GM12874 (cell line): ENCODE measurements at regions not wholly inside any gene's neighbourhood (a gene's known extent, or its start where the extent isn't known, plus 50 kb on each side); places are given as distances from the start of the nearest gene placed in this dataset.

ENCODE experiments used
- TF ChIP-seq, protein P1 (sequence below): IDR thresholded peaks from 2 replicates; pipeline ENCODE4 v1.5.1; 2011; ENCODE audit warnings: low read depth, mild to moderate bottlenecking, control low read depth, low read length, moderate library complexity; ENCODE audit not compliant: insufficient read depth

GRCh38 chr18:76619621-76620315 is 124.7 kb upstream of the ZNF516 start:
- TF ChIP-seq, protein P1, sequence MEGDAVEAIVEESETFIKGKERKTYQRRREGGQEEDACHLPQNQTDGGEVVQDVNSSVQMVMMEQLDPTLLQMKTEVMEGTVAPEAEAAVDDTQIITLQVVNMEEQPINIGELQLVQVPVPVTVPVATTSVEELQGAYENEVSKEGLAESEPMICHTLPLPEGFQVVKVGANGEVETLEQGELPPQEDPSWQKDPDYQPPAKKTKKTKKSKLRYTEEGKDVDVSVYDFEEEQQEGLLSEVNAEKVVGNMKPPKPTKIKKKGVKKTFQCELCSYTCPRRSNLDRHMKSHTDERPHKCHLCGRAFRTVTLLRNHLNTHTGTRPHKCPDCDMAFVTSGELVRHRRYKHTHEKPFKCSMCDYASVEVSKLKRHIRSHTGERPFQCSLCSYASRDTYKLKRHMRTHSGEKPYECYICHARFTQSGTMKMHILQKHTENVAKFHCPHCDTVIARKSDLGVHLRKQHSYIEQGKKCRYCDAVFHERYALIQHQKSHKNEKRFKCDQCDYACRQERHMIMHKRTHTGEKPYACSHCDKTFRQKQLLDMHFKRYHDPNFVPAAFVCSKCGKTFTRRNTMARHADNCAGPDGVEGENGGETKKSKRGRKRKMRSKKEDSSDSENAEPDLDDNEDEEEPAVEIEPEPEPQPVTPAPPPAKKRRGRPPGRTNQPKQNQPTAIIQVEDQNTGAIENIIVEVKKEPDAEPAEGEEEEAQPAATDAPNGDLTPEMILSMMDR = no peak

DNA sequence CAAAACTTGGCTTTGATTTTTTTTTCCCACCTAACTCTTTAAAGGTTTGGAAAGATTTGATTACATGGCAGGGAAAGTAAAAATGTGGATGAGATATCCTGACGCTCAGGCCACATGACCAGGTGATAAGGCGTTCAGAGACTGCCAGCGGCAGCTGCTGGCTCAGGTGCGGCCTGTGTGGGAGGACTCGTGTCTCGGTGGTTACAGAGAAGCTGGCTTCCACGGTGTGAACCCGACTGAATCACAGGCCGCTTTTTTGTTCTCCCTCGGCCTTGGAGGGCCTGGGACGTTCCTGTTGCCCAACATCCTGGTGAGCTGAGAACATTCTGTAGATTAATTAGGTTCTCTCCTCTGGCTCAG is 124.2 kb upstream of the ZNF516 start:
- TF ChIP-seq, protein P1 = no peak

DNA sequence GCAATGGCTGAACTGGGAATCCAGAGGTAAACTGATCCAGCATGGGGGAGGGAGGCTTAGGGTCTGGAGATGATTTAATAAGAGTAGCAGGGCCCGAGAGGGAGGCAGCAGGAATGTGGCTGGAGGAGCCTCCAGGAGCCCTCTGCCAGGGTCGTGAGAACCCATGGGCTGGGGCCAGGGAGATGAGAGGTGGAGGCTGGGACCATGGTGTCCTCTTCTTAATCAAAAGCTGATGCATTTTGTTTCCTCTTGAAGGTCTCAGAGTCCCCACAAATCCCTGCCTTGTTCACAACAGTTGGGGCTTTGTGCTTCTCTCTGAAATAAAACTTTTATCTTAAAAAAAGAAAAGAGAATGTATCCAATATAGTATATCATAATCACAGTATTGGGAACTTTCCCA is 123.7 kb upstream of the ZNF516 start:
- TF ChIP-seq, protein P1 = no peak

GRCh38 chr18:76616373-76616772 is 121.3 kb upstream of the ZNF516 start:
- TF ChIP-seq, protein P1 = no peak

DNA sequence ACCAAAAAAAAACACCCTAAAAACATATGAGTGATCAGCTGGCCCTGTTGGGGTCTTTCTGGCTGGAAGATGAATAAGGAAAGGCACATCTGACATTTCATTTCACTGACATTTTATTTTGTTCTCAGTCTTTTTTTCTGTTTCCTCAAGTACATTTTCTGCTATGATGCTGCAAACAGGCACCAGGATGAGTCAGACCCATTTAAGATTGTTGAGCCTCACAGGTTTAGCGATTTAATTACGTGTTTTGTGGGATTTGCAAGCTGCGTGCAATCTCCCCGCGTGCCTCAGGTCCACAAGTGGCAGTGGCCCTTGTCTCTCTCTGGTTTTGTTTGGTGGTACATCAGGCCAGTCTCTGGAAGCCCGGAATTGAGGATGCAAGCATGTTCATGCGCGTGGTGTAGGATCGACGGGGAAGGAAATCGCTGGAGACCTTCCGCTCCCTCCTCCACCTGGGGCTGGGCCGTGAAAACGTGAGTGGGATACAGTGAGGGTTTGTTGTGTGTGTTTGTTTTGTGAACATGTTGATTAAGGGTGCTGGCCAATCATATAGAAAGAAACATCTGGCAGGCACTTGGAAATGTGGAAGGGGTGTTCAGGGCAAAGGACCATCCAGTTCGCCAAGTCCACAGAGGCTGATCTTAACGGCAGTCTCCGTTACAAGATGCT is 120.2 kb upstream of the ZNF516 start:
- TF ChIP-seq, protein P1 = no peak

DNA sequence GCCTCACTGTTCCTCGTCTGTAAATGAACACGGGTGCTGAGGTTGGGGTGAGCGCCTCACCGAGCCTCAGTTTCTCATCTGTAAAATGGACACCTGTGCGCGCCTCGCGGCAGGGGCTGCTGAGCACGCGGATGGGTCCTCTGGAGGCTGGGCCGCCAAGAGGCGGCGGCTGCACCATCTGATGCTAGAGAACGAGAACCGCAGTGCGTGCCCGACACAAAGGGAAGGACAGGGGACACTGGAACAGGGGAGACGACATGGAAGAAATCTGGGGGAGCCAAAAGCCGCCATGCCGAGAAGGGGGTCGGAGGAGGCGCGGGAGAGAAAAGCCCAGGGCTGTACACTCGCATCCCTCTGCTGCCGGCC is 118.7 kb upstream of the ZNF516 start:
- TF ChIP-seq, protein P1 = no peak

GRCh38 chr18:76613053-76613754 is 118.2 kb upstream of the ZNF516 start:
- TF ChIP-seq, protein P1 = no peak
